GM21528 (cell line): ENCODE measurements at regions not wholly inside any gene's neighbourhood (a gene's known extent, or its start where the extent isn't known, plus 50 kb on each side); places are given as distances from the start of the nearest gene placed in this dataset.

Source experiments
- ATAC-seq: cut with Tn5 transposase; IDR thresholded peaks from one replicate; pipeline ENCODE4 v1.9.1; 2021; ENCODE audit warnings: mild to moderate bottlenecking, moderate library complexity; ENCODE audit not compliant: unreplicated experiment, low FRiP score

DNA sequence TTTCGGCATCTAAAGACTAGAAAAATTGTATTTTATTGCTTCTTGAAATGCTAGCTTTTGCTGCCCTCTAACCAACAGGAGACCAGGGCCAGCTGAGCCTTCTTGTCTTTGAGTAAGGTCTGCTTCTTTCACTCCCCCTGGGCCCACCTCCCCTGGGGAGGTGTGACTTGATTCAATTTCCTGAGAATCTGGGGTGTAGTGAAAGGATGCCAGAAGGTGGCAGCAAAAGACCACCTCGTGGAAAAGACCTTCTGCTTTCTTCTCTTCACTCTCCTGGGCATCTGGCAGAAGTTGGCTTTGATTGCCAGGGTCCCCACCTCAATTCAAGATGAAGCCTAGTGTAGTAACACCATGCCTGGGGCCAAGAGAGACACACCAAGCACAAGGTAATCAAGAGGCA lies 96.5 kb upstream of the MAOA start:
- no peak for ATAC-seq

GRCh38 chrX:43560247-43560946 lies 95.7 kb upstream of the MAOA start:
- no peak for ATAC-seq

GRCh38 chrX:43562372-43562771 lies 93.7 kb upstream of the MAOA start:
- no peak for ATAC-seq

- ATAC-seq, result no peak
Observed at GRCh38 chrX:43564953-43565352, 91.1 kb upstream of the MAOA start.

- ATAC-seq, result no peak
Observed at GRCh38 chrX:43566170-43566569, 89.9 kb upstream of the MAOA start.

GRCh38 chrX:43573441-43574015 lies 82.6 kb upstream of the MAOA start:
- ATAC-seq, result no peak

GRCh38 chrX:43580621-43581020 lies 75.5 kb upstream of the MAOA start:
- no peak for ATAC-seq

DNA sequence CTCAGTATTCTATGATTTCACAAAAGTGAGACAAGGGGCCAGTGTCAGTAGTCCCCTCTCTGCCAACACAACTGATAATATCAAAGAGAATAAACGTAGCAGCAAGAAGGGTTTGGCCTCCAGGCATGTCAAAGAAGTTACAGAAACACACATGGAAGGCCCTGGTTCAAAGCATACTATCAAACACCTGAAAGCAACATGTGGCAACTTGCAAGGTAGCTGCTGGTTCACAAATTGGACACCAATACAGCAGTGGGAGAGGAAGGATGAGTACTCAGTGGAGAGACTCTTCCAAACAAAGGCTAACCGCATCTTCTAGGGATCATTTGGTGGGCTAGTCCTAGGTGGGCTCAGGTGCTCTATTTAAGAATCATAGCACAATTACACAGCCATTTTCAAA lies 74.9 kb upstream of the MAOA start:
- ATAC-seq, result no peak

- no peak for ATAC-seq
Observed at GRCh38 chrX:43581888-43582539, 74.1 kb upstream of the MAOA start.

- ATAC-seq, result no peak
Observed at GRCh38 chrX:43582540-43582913, 73.6 kb upstream of the MAOA start.

DNA sequence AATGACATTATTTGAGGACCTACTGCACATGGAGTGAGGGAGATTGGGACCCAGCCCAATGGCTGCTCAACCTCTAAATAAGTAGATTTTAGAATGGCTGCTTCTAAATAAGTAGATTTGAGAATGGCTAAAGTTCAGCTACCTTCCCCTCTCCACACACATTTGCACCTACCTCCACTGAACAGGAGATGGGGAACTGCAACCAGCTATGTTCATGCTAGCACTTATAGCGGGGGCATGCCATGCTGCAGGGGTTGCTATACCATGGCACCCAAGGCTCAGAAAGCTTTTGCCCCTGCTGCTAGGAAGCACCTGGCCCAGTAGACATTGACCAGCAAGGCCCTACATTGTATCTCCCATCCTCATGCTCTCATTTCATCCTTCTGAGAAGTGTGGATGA lies 70.2 kb upstream of the MAOA start:
- no peak for ATAC-seq

DNA sequence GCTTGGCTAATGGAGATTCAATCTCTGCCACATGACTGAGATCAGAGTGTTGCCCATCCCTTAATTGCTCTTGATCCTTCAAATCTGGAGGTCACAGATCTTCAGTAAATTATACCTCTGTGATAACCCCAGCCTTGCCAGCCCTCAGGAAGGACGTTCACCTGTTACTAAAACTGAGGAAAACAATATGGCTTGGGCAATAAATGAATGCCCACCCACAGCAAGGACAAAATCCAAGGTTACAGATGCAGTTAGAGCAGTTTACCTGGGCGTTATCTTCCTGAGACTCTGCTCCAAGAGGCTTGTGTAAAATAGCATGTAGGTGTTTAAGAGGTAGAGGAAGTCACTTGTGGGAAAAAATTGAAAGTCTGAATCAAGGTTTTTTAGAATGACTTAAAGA lies 69.3 kb upstream of the MAOA start:
- no peak for ATAC-seq

DNA sequence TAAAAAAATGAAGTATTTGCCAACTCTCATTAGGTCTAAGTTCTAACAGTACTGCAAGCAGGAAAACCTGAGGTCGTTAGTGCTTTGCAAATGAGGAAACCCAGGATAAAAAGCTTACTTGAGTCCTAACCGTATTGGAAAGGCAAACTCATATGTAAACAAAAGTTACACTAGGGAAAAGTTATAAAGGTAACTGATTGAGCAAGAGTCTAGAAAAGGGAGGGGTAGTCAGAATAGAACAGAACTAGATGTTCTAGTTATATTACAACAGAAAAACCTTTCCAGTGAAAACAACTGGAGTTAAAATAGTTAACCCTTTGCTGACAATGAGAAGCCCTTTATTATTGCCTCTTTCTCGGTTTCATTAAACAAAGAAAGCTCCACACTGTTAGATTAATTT lies 66.4 kb upstream of the MAOA start:
- ATAC-seq, result no peak

GRCh38 chrX:43590150-43590549 lies 65.9 kb upstream of the MAOA start:
- no peak for ATAC-seq

- no peak for ATAC-seq
Observed at GRCh38 chrX:43592597-43592996, 63.5 kb upstream of the MAOA start.

DNA sequence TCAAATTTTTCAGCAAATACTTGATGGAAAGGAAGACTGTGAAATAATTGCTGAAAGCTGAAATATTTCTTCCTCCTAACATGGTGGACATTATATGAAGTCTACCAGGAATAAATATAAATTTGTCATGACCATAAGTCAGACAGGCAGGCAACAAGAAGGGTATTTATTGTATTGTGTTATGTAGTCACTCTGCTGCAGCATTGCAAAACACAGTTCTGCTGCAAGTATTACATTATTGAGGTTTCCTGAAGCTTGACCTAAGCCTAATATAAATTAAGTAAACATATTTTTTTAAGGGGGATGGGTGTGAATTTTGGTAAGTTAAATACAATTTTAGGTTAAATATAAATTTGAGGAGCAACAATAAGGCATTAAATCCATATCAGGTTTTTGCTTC lies 60.2 kb upstream of the MAOA start:
- ATAC-seq, result no peak

DNA sequence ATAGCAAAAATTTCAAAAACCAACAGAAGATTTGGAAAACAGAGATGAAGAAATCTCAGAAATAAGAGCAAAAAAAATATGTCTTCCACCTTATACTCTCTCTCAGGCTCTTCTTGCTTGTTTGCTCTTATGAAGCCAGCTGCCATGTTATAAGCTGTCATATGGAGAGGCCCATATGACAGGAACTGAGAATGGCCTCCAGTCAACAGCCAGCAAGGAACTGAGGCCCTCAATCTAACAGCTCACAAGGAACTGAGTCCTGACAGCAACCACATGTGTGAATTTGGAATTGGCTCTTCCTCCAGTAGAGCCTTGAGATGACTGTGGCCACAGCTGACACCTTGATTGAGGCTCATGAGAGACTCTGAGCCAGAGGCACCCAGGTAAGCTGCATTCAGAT lies 51.3 kb upstream of the MAOA start:
- ATAC-seq, result no peak

GRCh38 chrX:43605351-43605750 lies 50.7 kb upstream of the MAOA start:
- ATAC-seq, result no peak
